DOHH2 (cell line): ENCODE measurements at regions not wholly inside any gene's neighbourhood (a gene's known extent, or its start where the extent isn't known, plus 50 kb on each side); places are given as distances from the start of the nearest gene placed in this dataset.

Source experiments
- H3F3A ChIP-seq: fragments of 200-600 bp; sonication (generic), shearing (Covaris generic); 2 replicates; pipeline ENCODE4 v1.6.0; 2016; ENCODE audit warnings: antibody characterized with exemption, mild to moderate bottlenecking; ENCODE audit not compliant: control insufficient read depth, insufficient read depth
- H3K27ac ChIP-seq: fragments of 200-600 bp; sonication (generic); 2 replicates; pipeline ENCODE4 v1.5.1; 2014; ENCODE audit warnings: low read depth, mild to moderate bottlenecking, low read length, moderate library complexity
- H3K27me3 ChIP-seq: fragments of 200-600 bp; sonication (generic); 2 replicates; pipeline ENCODE4 v1.6.1; 2014; ENCODE audit warnings: mild to moderate bottlenecking, low read length, mixed read lengths; ENCODE audit not compliant: control insufficient read depth
- H3K36me3 ChIP-seq: fragments of 200-600 bp; sonication (generic); 2 replicates; pipeline ENCODE4 v1.6.1; 2014; ENCODE audit warnings: mild to moderate bottlenecking, low read length, moderate library complexity, mixed read lengths; ENCODE audit not compliant: control insufficient read depth
- H3K4me1 ChIP-seq: fragments of 200-600 bp; sonication (generic); 2 replicates; pipeline ENCODE4 v1.6.1; 2014; ENCODE audit warnings: mild to moderate bottlenecking, low read length, mixed read lengths; ENCODE audit not compliant: control insufficient read depth
- H3K4me2 ChIP-seq: fragments of 200-600 bp; sonication (generic); 2 replicates; pipeline ENCODE4 v1.6.0; 2014; ENCODE audit warnings: mild to moderate bottlenecking, low read length, moderate library complexity
- H3K4me3 ChIP-seq: fragments of 200-600 bp; sonication (generic); 2 replicates; pipeline ENCODE4 v1.5.1; 2014; ENCODE audit warnings: mild to moderate bottlenecking, low read length, mixed read lengths
- H3K79me2 ChIP-seq: fragments of 200-600 bp; sonication (generic); 2 replicates; pipeline ENCODE4 v1.6.1; 2014; ENCODE audit warnings: mild to moderate bottlenecking, low read length, mixed read lengths; ENCODE audit not compliant: control insufficient read depth
- H3K9me2 ChIP-seq: fragments of 200-600 bp; sonication (generic); replicated peaks from 2 replicates; pipeline ENCODE4 v1.6.1; 2014; ENCODE audit warnings: mild to moderate bottlenecking, low read length, mixed read lengths; ENCODE audit not compliant: control insufficient read depth
- H3K9me3 ChIP-seq: fragments of 200-600 bp; sonication (generic); 2 replicates; pipeline ENCODE4 v1.6.1; 2014; ENCODE audit warnings: antibody characterized with exemption, low read length, mixed read lengths; ENCODE audit not compliant: control insufficient read depth, insufficient read depth
- H4K20me1 ChIP-seq: fragments of 200-600 bp; sonication (generic); 2 replicates; pipeline ENCODE4 v1.6.0; 2014; ENCODE audit warnings: low read depth, mild to moderate bottlenecking, antibody characterized with exemption, low read length, moderate library complexity; ENCODE audit not compliant: control insufficient read depth, insufficient read depth
- CTCF ChIP-seq: fragments of 200-600 bp; sonication (generic); IDR thresholded peaks from one replicate; pipeline ENCODE4 v1.5.1; 2014; ENCODE audit warnings: antibody characterized with exemption, mild to moderate bottlenecking, low read depth, low read length; ENCODE audit not compliant: poor library complexity, severe bottlenecking
- EZH2phosphoT487 ChIP-seq: fragments of 200-600 bp; sonication (generic); IDR thresholded peaks from 2 replicates; pipeline ENCODE4 v1.6.1; 2017; ENCODE audit warnings: borderline replicate concordance, mild to moderate bottlenecking, antibody characterized with exemption, low read length, moderate library complexity, mixed read lengths

GRCh38 chr2:61704364-61704763, 149.5 kb downstream of the FAM161A start:
- H4K20me1 ChIP-seq = no peaks in the 10 kb centered on the region
- H3K27me3 ChIP-seq = peaks cover 26% of the 10 kb centered on the region
- H3K9me2 ChIP-seq = no peaks in the 10 kb centered on the region
- 0 out of 2 replicates have a peak, but pooled peaks cover 4% of the 10 kb centered on the region for H3K4me1 ChIP-seq
- H3K4me3 ChIP-seq = no peak overlapping the region
- no peaks in the 10 kb centered on the region for H3F3A ChIP-seq
- TF ChIP-seq EZH2phosphoT487 = no peak
- no peak for TF ChIP-seq CTCF
- H3K27ac ChIP-seq = no peak overlapping the region
- no peaks in the 10 kb centered on the region for H3K9me3 ChIP-seq
- no peak overlapping the region for H3K4me2 ChIP-seq
- no peaks in the 10 kb centered on the region for H3K36me3 ChIP-seq
- H3K79me2 ChIP-seq = no peaks in the 10 kb centered on the region

GRCh38 chr2:61702088-61702467, 151.8 kb downstream of the FAM161A start:
- no peaks in the 10 kb centered on the region for H4K20me1 ChIP-seq
- H3K9me3 ChIP-seq = no peaks in the 10 kb centered on the region
- H3K27me3 ChIP-seq = peaks cover 14% of the 10 kb centered on the region
- no peak overlapping the region for H3K4me2 ChIP-seq
- no peaks in the 10 kb centered on the region for H3K9me2 ChIP-seq
- no peaks in the 10 kb centered on the region for H3K4me1 ChIP-seq
- H3K4me3 ChIP-seq = no peak overlapping the region
- no peaks in the 10 kb centered on the region for H3K79me2 ChIP-seq
- TF ChIP-seq EZH2phosphoT487 (no peak), CTCF (no peak)
- H3F3A ChIP-seq = no peaks in the 10 kb centered on the region
- H3K36me3 ChIP-seq = no peaks in the 10 kb centered on the region
- no peak overlapping the region for H3K27ac ChIP-seq

GRCh38 chr2:61700464-61700863, 153.4 kb downstream of the FAM161A start:
- Histone ChIP-seq H3K4me3 (no peak overlapping the region), H3F3A (no peaks in the 10 kb centered on the region), H3K4me2 (no peak overlapping the region), H4K20me1 (no peaks in the 10 kb centered on the region), H3K9me2 (no peaks in the 10 kb centered on the region), H3K9me3 (no peaks in the 10 kb centered on the region), H3K27ac (no peak overlapping the region), H3K36me3 (no peaks in the 10 kb centered on the region), H3K4me1 (no peaks in the 10 kb centered on the region), H3K27me3 (peaks cover 10% of the 10 kb centered on the region; the same call in 1 of the 2 replicates), H3K79me2 (no peaks in the 10 kb centered on the region)
- TF ChIP-seq CTCF = no peak
- TF ChIP-seq EZH2phosphoT487 = no peak
